ENCODE measurements at regions not wholly inside any gene's neighbourhood (a gene's known extent, or its start where the extent isn't known, plus 50 kb on each side); places are given as distances from the start of the nearest gene placed in this dataset.
"Not testable (repeated sequence)": the region's sequence is repeated elsewhere in the genome, so short reads cannot be mapped to it uniquely, and the experiment has no call there.

- DNase-seq (ENCODE audit: low read depth): no peak
Observed at GRCh38 chr7:130947792-130948580, 214.0 kb upstream of the KLF14 start.

DNA sequence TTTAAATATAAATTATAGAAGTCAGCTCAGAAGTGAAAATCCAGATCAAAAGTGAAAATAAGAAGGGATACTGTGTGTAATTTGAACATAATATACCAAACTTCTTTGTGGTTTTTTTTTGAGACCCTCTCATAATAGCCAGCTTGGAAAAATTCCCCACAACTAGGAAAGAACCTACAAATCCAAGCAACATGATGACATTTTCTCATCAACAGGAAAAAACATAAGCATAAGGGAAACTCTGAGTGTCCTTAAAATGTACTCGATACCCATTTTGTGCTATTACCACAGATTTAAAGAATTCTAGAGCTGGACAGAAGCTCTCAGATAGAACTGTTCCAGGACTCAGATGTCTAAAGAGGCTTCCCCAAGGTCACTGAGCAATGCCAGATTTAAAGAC, 214.8 kb upstream of the KLF14 start:
- no peak for DNase-seq (ENCODE audit: low read depth)

- DNase-seq (ENCODE audit: low read depth): no peak
Observed at GRCh38 chr7:130949550-130949949, 215.5 kb upstream of the KLF14 start.

- no peak for DNase-seq (ENCODE audit: low read depth)
Observed at GRCh38 chr7:130950054-130950453, 216.0 kb upstream of the KLF14 start.

DNA sequence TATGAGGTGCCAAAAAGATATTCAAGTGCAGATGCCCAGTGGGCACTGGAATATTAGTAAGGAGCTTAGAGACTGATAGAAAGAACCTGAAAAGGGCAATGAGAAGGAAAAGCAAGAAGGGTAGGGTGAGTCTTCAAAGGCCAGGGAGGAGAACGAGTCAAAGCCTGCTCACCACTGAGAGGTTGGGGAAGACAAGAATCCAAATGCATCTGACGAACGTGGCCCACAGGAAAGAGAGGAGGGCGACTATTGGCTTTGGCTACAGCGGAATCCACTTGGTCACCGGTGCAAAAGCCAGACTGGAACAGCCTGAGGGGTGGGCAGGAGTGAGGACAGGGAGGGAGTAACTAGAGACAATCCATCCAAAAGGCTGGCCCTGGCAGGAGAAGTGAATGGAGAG, 216.7 kb upstream of the KLF14 start:
- DNase-seq (ENCODE audit: low read depth): no peak

GRCh38 chr7:130951303-130951975, 217.4 kb upstream of the KLF14 start:
- no peak for DNase-seq (ENCODE audit: low read depth)

DNA sequence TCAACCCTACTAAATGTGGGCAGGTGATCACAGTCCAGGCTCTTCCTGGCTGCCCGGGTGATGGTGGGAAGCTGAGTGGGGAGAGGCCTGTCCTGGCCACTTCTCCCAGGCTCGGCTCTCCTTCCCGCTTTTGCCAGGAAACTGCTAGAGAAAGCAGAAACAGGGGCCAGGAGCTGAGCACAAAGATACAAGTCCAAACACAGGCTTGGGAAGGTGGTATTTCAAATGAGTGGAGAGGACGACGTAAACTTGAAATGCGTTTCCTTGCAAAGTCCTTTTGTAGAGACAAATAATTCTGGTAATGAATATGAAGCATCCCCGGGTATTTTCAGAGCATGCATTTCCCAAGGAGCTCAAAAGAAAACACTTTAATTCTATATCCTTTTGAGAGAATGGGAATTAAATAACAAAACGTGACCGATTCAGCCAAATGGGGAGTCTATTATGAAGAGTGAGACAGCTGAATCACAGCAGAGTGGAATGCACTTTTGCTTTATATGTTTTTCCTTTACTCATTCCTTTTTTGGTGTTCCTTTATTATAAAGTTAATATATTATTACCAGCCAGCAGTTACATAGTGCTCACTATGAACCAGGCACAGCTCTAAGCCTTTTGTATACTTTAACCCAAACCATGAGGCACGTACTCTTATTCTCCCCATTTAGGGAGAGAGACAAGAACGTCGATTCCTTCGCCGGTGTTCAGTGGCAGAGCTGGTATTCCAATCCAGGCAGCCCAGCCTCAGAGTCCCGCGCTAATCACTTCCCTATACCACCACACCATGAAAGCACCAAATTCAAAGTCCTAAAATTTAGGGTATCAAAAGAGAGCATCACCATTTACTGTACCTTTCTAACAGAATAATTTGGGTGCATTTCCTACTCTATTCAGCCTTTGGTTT, 218.2 kb upstream of the KLF14 start:
- no peak for DNase-seq (ENCODE audit: low read depth)

DNA sequence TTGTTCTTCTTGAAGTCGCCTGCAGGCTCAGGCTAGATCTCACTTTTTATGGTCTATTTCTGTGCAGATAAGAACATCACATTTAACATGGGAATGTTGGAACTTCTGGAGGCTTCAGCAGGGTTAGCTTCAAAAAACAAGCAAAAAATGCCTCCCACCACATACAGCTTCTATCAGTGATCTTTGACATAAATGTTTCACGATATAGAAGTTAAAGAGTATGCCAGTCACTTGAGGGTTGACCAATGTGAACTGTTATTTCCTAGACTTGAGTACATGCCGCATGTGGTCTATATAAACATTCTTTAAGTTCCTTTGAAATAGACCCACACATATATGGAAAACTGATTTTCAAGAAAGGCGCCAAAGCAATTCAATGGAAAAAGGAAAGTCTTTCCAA, 219.2 kb upstream of the KLF14 start:
- DNase-seq (ENCODE audit: low read depth): no peak

DNA sequence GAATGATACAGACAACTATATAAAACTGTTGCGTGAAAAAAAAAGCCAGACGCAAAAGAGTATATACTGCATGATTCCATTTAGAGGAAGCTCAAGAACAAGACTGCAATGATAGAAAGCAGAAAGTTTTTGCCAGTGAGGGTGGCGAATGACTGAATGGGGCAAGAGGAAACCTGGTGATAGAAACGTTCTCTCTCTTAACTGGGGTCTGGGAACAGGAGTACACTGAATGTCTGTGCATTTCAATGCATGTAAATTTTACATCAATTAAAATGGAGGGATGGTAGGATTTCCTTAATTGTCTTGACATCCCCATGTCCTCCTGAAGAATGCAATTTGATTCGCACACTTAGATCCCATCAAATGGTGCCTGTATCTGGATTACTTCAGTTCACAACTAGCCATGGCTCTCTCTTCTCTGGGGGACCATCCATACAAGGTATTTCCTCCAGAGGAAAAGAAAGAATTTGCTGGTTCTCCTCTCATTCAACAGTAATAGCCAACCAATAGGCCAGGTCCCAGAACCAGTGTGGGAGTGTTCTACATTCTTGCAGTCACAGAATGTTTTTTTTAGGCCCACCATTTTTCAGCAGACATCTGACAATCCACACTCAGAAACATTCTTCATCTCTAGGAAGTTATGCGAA, 221.0 kb upstream of the KLF14 start:
- no peak for DNase-seq (ENCODE audit: low read depth)

GRCh38 chr7:130955565-130955919, 221.5 kb upstream of the KLF14 start:
- no peak for DNase-seq (ENCODE audit: low read depth)

GRCh38 chr7:130956417-130957136, 222.6 kb upstream of the KLF14 start:
- no peak for DNase-seq (ENCODE audit: low read depth)

- no peak for DNase-seq (ENCODE audit: low read depth)
Observed at GRCh38 chr7:130957137-130957513, 223.1 kb upstream of the KLF14 start.

DNA sequence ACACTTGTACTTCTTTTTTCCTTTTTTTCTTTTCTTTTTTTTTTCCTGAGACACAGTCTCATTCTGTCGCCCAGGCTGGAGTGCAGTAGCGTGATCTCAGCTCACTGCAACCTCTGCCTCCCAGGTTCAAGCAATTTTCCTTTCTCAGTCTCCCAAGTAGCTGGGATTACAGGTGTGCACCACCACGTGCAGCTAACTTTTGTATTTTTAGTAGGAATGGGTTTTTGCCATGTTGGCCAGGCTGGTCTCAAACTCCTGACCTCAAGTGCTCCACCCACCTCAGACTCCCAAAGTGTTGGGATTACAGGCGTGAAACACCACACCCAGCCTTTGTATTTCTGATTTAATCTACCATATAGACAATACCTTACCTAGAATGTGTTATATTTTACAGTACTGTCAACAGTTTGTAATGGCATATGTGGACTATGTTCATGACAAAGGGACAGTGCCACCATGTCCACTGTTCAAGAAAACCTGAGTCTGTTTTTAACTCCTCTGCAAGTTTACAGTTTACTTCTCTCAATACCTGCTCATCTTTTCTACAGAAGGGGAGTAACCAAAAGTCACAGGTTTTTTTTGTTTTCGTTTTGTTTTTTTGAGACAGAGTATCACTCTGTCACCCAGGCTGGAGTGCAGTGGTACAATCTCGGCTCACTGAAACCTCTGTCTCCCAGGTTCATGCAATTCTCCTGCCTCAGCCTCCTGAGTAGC, 223.9 kb upstream of the KLF14 start:
- not testable (repeated sequence) for DNase-seq (ENCODE audit: low read depth)

- DNase-seq (ENCODE audit: low read depth): no peak
Observed at GRCh38 chr7:130958846-130959245, 224.8 kb upstream of the KLF14 start.

GRCh38 chr7:130959743-130960207, 225.8 kb upstream of the KLF14 start:
- peak; percentile 85 for DNase-seq (ENCODE audit: low read depth)

DNA sequence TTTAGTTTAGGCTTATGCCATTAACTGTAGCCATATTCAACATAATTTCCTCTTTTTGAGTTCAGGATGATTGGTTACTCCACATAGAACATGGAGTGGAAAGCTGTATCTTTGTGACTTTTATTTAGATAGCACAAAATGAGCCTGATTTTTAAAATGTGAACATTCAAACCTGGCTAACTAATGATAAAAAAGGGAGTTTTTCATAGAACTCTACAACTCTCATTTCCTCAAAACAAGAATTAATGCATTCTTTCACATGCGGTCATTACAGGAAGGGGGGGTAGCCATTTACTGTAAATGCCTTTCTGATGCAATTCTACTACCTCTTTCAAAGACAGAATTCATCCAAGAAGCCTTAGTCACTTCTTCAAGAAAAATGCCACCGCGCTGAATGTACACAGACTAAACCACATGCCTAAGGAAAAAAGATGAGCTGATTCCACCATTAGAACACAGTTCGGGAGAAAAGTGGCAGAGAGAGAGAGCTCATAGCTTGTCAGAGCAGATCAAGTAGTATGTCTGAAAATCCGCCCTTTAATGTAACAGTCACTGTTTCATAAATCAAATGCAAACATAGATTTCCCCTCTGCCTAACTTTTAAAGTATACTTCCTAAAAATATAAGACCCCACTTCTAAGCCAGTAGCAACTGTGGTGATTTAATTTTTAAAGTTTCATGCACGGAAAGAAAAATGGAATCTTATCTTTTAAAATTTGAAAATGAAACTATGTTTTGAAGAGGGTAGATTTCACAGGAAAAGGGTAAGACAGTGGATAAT, 226.4 kb upstream of the KLF14 start:
- DNase-seq (ENCODE audit: low read depth): peak; percentile 98

- peak; percentile 89 for DNase-seq (ENCODE audit: low read depth)
Observed at GRCh38 chr7:130961128-130961601, 227.2 kb upstream of the KLF14 start.

DNA sequence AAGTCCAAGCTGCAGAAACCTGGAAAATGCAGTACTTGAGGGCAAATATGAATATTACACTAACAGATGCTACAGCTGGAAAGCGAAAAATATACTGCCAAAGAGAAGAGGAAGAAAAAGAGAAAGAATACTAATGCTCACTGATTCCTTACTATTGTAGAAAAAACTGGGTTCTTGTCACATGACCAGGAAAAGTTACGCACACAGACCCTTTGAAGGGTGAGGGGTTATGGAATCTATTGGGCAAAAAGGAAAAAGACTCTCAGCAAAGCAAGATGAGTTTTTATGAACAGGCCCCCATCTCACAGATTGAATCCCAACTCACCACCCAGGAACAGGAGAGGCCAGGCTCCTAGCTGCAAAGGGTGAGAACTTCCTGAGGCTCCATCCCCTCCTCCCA, 228.1 kb upstream of the KLF14 start:
- no peak for DNase-seq (ENCODE audit: low read depth)

GRCh38 chr7:130963339-130963738, 229.3 kb upstream of the KLF14 start:
- DNase-seq (ENCODE audit: low read depth): no peak

GRCh38 chr7:130965515-130965914, 231.5 kb upstream of the KLF14 start:
- no peak for DNase-seq (ENCODE audit: low read depth)

Measured in RPMI7951 (cell line).